NCI-H2081 (cell line): ENCODE measurements at regions not wholly inside any gene's neighbourhood (a gene's known extent, or its start where the extent isn't known, plus 50 kb on each side); places are given as distances from the start of the nearest gene placed in this dataset.

ENCODE experiments used
- DNase-seq, 2 experiments: peaks; one replicate each; lab custom pipeline; 2025; lab: John Stamatoyannopoulos, UW

- no peak for DNase-seq
Observed at GRCh38 chr6:126607289-126607688, 267.4 kb downstream of the CENPW start.

DNA sequence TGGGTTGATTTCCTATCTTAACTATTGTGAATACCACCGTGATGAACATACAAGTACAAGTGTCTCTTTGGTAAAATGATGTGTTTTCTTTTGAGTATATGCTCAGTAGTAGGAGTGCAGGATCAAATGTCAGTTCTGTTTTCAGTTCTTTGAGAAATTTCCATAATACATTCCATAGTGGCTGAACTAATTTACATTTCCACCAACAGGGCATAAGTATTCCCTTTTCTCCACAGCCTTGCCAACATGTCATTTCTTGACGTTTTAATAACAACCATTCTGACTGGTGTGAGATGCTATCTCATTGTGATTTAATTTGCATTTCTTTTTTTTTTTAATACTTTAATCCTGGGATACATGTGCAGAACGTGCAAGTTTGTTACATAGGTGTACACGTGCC lies 268.8 kb downstream of the CENPW start:
- DNase-seq = no peak

GRCh38 chr6:126614642-126615504 lies 275.0 kb downstream of the CENPW start:
- peak in 1 of 2 experiments; percentile 8 for DNase-seq

- no peak for DNase-seq
Observed at GRCh38 chr6:126616866-126617265, 277.0 kb downstream of the CENPW start.

GRCh38 chr6:126618639-126619343 lies 278.9 kb downstream of the CENPW start:
- DNase-seq = no peak

DNA sequence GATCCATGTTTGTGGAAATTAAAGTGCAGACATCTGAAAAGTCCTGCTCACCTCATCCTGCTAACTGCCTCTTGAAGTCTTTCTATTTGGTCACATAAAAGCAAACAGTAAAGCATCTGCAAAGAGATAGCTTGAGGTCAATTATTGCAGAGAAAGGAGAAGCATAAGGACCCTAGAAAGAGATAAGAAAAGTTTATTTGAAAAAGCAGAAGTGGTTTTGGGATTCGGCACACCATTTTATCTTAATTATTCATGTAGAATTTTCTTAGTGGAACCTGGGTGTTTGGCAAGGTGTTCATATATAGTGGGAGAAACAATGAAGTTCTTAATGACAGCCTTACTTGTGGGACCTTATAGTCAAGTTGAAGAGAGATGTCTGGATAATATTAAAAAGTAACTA lies 280.8 kb downstream of the CENPW start:
- no peak for DNase-seq

DNA sequence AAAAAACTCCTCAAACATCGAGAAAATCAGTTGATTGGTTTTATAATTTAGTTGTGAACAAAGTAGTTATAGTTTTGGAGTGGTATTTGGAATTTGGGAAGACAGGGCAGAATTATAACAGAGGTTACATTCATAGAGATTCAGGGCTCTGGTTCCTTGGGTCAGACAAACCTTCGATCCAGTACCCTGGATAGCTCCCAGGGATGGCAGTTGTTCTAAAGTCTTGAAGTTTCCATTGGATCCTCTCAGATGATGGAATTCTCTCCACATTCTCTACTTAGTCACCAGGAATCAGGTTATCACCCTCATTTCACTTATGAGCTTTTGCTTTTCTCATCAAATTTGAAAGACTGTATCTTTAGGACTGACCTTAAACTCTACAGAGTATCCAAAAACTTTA lies 285.1 kb downstream of the CENPW start:
- no peak for DNase-seq

GRCh38 chr6:126628125-126628524 lies 288.2 kb downstream of the CENPW start:
- no peak for DNase-seq

DNA sequence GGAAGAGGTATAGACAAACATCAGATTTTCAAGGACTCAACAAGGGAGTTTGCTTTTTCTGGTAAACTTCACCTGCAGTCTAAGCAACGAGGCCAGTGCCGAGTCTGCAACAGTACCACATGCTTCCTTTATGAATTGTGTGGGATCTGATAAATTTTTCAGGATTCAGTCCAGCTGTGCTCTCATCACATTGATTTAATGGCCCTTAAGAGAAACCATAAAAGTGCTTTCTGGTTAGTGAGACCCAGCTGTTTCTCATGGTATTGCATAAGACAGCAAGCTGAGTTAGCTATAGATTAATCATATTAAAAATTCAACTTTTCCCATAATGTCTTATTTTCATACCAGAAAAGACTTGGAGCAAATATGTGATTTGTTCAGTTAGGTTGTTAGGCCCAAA lies 291.4 kb downstream of the CENPW start:
- DNase-seq = no peak

DNA sequence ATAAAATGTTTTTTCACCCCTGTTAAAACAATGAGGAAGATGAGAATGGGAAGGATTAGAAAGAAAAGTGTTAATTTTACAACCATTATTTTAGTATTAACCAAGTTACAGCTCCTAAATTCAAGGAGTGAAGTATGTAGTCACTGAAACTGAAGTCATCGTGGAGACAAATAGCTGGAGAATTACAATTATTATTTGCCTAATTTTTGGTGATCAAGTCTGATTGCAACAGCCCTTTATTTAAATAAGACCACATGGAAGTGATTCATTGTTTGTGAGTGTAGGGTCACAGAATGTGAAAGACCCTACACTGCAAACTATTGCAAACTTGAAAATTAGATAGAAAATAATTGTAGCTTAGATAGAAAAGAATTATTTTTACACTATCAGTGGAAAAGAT lies 292.4 kb downstream of the CENPW start:
- DNase-seq = no peak

- DNase-seq = no peak
Observed at GRCh38 chr6:126633373-126633772, 293.5 kb downstream of the CENPW start.

- DNase-seq = no peak
Observed at GRCh38 chr6:126640356-126640755, 300.4 kb downstream of the CENPW start.

DNA sequence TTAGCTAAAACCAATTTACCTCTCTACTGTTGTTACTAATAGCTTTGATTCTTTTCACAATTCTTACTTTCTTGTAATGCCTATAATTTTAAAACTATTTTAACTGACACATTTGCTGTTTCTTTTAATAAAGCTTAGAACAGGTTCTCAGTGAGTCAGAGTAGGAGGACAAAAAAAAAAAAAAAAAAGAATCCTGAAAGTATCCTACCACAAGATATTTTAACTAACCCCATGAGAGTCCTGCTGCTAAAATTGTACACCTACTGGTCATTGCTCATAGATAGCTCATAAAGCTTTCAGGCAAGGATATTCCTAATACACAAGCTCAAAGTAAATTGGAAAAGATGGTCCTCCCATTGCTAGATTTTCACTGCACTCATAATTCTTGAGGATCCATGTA lies 301.0 kb downstream of the CENPW start:
- DNase-seq = no peak

- DNase-seq = no peak
Observed at GRCh38 chr6:126641641-126642040, 301.7 kb downstream of the CENPW start.

DNA sequence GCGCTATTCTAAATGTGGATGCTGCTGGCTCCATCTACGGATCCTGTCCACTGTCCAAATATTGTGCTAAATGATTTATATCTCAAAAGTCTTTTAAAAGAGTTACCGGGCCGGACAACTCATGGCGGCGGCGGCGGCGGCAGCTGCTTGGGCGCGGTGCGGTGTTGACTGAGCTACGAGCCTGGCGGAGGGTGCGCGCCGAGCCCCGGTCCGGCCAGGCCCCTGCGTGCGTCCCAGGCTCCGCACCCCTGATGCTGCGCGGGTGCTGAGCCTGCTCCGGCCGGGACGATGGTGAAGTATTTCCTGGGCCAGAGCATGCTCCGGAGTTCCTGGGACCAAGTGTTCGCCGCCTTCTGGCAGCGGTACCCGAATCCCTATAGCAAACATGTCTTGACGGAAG lies 303.4 kb downstream of the CENPW start:
- no peak for DNase-seq

GRCh38 chr6:126650931-126651330 lies 311.0 kb downstream of the CENPW start:
- DNase-seq = no peak

GRCh38 chr6:126657561-126658175 lies 317.8 kb downstream of the CENPW start:
- peak; percentile 9 to 27 for DNase-seq

GRCh38 chr6:126660376-126660775 lies 320.5 kb downstream of the CENPW start:
- DNase-seq = no peak

DNA sequence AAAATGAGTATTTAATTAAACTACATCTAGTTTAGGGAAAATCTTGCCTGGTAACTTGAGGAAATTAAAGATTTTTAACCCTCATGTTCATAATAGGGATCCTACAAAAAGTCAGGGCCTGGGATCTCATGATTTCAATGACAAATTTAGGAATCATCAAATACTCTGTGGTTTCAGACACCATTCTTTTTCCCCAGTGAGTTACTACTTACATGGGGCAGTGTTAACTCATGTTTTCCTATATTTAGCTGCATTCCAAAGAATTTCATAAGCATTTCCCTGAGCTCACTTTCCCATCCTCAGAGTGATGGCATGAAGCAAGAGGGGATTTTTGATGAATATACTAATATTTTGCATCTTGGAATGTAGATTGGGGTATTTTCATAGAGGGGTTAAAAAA lies 321.7 kb downstream of the CENPW start:
- no peak for DNase-seq

GRCh38 chr6:126662966-126663365 lies 323.1 kb downstream of the CENPW start:
- no peak for DNase-seq

GRCh38 chr6:126664271-126664670 lies 324.4 kb downstream of the CENPW start:
- no peak for DNase-seq

GRCh38 chr6:126665551-126665950 lies 325.6 kb downstream of the CENPW start:
- DNase-seq = no peak

DNA sequence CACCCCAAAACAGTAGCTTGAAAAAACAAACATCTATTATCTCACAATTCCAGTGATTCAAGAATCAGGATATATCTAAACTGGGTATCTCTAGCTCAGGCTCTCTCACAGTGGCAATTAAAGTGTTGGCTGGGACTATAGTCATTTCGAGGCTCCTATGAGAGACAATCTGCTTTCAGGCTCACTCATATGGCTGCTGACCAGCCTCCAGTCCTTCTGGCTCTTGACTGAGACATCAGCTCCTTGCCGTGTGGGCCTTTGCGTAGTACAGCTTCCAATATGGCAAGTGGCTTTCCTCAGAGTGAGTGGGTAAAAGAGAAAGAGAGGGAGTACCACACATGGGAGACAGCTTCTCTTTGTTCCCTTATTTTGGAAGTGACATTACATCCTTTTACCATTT lies 327.2 kb downstream of the CENPW start:
- no peak for DNase-seq
